Caco-2 (cell line): ENCODE measurements at regions not wholly inside any gene's neighbourhood (a gene's known extent, or its start where the extent isn't known, plus 50 kb on each side); places are given as distances from the start of the nearest gene placed in this dataset.

Experiments
- BruUV-seq: library from RNA; stranded (reverse); fragments of 400-500 nt; replicated peaks from 2 replicates; lab custom pipeline; 2021; lab: Mats Ljungman, UMichigan
- CTCF ChIA-PET: fragments of 300-600 bp; sonication (Branson Sonifier 250); formaldehyde crosslinking; loops from one replicate; lab custom pipeline; 2022; ENCODE audit warnings: antibody characterized with exemption; lab: Charles Lee
- POLR2A ChIA-PET: fragments of 300-600 bp; sonication (Branson Sonifier 250); formaldehyde crosslinking; loops from one replicate; lab custom pipeline; 2022; ENCODE audit warnings: antibody characterized with exemption; lab: Charles Lee
- DNase-seq, 2 experiments: peaks; one replicate each; pipeline versions ENCODE4 v3.0.0 to v3.0.0-alpha.2; 2020 to 2022
- H3K27me3 ChIP-seq: replicated peaks from 2 replicates; pipeline ENCODE4 v1.6.0; 2011; ENCODE audit warnings: low read length; ENCODE audit not compliant: control insufficient read depth, insufficient read depth
- H3K36me3 ChIP-seq: 2 replicates; pipeline ENCODE4 v1.5.1; 2011; ENCODE audit warnings: low read length; ENCODE audit not compliant: control insufficient read depth, insufficient read depth
- H3K4me1 ChIP-seq: fragments of 250-450 bp; sonication (Bioruptor Pico); 2 replicates; pipeline ENCODE4 v1.5.1; 2020; ENCODE audit warnings: mild to moderate bottlenecking
- H3K4me3 ChIP-seq: 2 replicates; pipeline ENCODE4 v1.5.1; 2011; ENCODE audit warnings: low read depth, mild to moderate bottlenecking, control low read depth, low read length
- H3K9me3 ChIP-seq: fragments of 250-450 bp; sonication (Bioruptor Pico); 2 replicates; pipeline ENCODE4 v1.5.1; 2020; ENCODE audit warnings: mild to moderate bottlenecking, moderate library complexity
- H3K27ac Mint-ChIP-seq: one replicate; pipeline ENCODE4 v1.8.0; 2022; ENCODE audit warnings: mixed read lengths; ENCODE audit not compliant: unreplicated experiment
- H3K27me3 Mint-ChIP-seq: one replicate; pipeline ENCODE4 v1.8.0; 2022; ENCODE audit warnings: mixed read lengths; ENCODE audit not compliant: insufficient read depth, unreplicated experiment
- H3K36me3 Mint-ChIP-seq: one replicate; pipeline ENCODE4 v1.8.0; 2022; ENCODE audit warnings: mild to moderate bottlenecking, mixed read lengths; ENCODE audit not compliant: insufficient read depth, unreplicated experiment
- H3K4me1 Mint-ChIP-seq: one replicate; pipeline ENCODE4 v1.8.0; 2022; ENCODE audit warnings: low read depth, mixed read lengths; ENCODE audit not compliant: unreplicated experiment
- H3K4me3 Mint-ChIP-seq: one replicate; pipeline ENCODE4 v1.8.0; 2022; ENCODE audit warnings: mild to moderate bottlenecking, moderate library complexity, mixed read lengths; ENCODE audit not compliant: unreplicated experiment
- H3K9me3 Mint-ChIP-seq: one replicate; pipeline ENCODE4 v1.8.0; 2022; ENCODE audit warnings: mixed read lengths; ENCODE audit not compliant: unreplicated experiment
- intact Hi-C: fragments of 100-400 bp; cut with micrococcal nuclease; formaldehyde crosslinking; loops from one replicate; pipeline ENCODE4 v1.10.0; 2022; ENCODE audit not compliant: unreplicated experiment
- TF ChIP-seq, protein P1 (sequence below), 2 experiments: fragments of 200-600 bp in 1 of 2; IDR thresholded peaks; 1 replicate in 1 of 2; 2 replicates in 1 of 2; pipeline versions ENCODE4 v1.5.1 to v1.8.0; 2011 to 2022; ENCODE audit warnings: antibody characterized with exemption in 1 of 2, control low read depth in 1 of 2, inconsistent platforms in 1 of 2, low read depth in 1 of 2, low read length in 1 of 2, mild to moderate bottlenecking in 1 of 2, moderate library complexity in 1 of 2; ENCODE audit not compliant: insufficient read depth in 1 of 2, severe bottlenecking in 1 of 2, unreplicated experiment in 1 of 2

DNA sequence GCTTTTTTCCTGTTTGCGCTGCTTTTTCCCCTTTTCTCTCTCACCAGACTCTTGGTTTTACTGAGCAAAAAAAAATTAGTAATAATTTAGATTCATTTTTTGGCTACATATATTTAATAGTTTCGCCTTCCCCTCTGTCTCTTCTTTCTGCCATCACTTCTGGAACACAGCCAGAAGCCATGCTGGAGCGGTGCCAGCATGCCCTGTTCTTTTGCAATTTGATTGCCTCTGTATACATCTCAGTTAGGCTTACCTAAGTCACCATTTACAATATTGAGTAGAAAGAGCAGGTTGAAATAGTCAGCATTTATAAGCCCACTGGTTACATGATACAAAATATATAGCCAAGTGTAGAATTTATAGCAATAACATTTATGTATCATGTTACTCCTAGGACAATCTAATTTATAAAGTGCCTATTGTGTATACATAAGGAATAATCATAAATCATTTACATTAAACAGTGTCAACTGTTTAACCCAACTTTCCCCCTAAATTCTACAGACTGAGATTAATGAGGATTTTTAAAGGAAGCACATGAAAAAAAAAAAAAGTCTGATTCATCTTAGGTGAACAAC lies 413.8 kb upstream of the SOX5 start:
- no peaks in the 10 kb centered on the region for H3K27me3 Mint-ChIP-seq
- intact Hi-C loops, result loop anchor here (10.0 kb wide), 2 partner anchors 232 to 412 kb away; no protein-coding TSS in a partner anchor
- BruUV-seq, result no TSS peak

DNA sequence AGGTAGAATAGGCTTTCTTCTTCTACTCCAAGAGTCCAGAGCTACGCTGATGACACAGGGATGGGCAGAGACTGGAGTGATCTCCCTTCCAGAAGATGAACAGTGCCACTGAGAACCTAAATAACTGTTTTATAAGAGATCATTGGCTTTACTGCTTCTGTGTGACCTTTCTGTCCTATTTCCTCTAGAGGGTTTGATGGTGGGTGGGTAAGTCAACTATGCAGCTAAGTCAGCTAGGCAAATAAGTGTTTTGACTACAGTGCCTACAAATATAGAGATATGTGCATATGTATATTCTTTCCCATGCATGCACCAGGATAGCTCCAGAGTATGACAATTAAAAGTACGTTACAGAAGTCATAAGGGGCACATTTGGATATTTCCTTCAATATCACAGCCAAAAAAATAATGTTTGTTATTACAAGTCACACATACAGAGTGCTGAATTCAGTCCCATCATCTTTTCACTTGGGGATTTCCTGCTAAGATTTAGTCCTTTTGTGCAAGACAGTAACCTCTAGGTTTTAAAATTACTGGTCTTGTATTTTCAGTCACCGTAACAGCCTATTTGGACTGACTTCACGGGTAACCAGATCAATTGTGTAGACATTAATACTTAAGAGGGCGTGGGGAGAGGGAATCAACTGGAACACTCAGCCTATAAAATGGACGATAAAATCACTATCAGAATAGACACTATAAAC lies 412.6 kb upstream of the SOX5 start:
- intact Hi-C loops, result loop anchor here (10.0 kb wide), 2 partner anchors 233 to 413 kb away; no protein-coding TSS in a partner anchor
- no peak for DNase-seq
- Histone ChIP-seq H3K36me3 (no peaks in the 10 kb centered on the region), H3K9me3 (no peaks in the 10 kb centered on the region), H3K27me3 (no peaks in the 10 kb centered on the region), H3K4me1 (peaks cover 10% of the 10 kb centered on the region; the same call in 1 of the 2 replicates), H3K4me3 (no peak overlapping the region)
- no peak overlapping the region for H3K4me3 Mint-ChIP-seq
- no peaks in the 10 kb centered on the region for H3K27me3 Mint-ChIP-seq
- no peaks in the 10 kb centered on the region for H3K36me3 Mint-ChIP-seq
- TF ChIP-seq, protein P1, sequence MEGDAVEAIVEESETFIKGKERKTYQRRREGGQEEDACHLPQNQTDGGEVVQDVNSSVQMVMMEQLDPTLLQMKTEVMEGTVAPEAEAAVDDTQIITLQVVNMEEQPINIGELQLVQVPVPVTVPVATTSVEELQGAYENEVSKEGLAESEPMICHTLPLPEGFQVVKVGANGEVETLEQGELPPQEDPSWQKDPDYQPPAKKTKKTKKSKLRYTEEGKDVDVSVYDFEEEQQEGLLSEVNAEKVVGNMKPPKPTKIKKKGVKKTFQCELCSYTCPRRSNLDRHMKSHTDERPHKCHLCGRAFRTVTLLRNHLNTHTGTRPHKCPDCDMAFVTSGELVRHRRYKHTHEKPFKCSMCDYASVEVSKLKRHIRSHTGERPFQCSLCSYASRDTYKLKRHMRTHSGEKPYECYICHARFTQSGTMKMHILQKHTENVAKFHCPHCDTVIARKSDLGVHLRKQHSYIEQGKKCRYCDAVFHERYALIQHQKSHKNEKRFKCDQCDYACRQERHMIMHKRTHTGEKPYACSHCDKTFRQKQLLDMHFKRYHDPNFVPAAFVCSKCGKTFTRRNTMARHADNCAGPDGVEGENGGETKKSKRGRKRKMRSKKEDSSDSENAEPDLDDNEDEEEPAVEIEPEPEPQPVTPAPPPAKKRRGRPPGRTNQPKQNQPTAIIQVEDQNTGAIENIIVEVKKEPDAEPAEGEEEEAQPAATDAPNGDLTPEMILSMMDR (IDR thresholded peaks at IDR 0.05; ENCODE audit: insufficient read depth in 1 of 2, low read depth in 1 of 2, low read length in 1 of 2, severe bottlenecking in 1 of 2, unreplicated experiment in 1 of 2), result no peak
- POLR2A ChIA-PET, result no interaction called here
- H3K9me3 Mint-ChIP-seq, result no peaks in the 10 kb centered on the region
- H3K27ac Mint-ChIP-seq, result no peak overlapping the region
- no TSS peak for BruUV-seq
- CTCF ChIA-PET, result no interaction called here
- H3K4me1 Mint-ChIP-seq, result peaks cover 21% of the 10 kb centered on the region

More for the DNA sequence above, 413.8 kb upstream of the SOX5 start:
- ChIA-PET POLR2A (no interaction called here), CTCF (no interaction called here)
- no peak overlapping the region for H3K4me3 Mint-ChIP-seq
- Histone ChIP-seq H3K27me3 (no peaks in the 10 kb centered on the region), H3K9me3 (no peaks in the 10 kb centered on the region), H3K36me3 (no peaks in the 10 kb centered on the region), H3K4me3 (no peak overlapping the region), H3K4me1 (peaks cover 10% of the 10 kb centered on the region; the same call in 1 of the 2 replicates)
- no peak overlapping the region for H3K27ac Mint-ChIP-seq
- TF ChIP-seq, protein P1 (IDR thresholded peaks at IDR 0.05; ENCODE audit: insufficient read depth in 1 of 2, low read depth in 1 of 2, low read length in 1 of 2, severe bottlenecking in 1 of 2, unreplicated experiment in 1 of 2), result no peak
- H3K36me3 Mint-ChIP-seq, result no peaks in the 10 kb centered on the region
- H3K9me3 Mint-ChIP-seq, result no peaks in the 10 kb centered on the region
- no peak for DNase-seq
- peaks cover 21% of the 10 kb centered on the region for H3K4me1 Mint-ChIP-seq

DNA sequence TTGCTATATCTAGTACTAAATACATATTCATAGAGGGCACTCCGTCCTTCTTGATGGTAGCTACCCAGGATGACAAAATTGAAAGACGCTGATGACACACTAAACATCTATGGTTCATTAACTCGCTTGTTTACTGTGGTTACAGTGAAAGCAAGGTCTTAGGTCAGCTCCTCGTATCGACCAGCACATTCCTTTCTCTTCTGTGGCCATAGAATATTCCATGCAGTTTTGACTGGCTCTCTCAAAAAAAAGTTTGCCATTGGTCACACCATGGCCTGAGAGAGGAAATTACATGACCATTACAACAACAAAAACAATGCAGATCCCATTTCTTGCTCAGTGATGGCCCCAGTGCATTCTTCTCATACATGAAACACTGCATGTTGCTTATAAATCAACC lies 411.4 kb upstream of the SOX5 start:
- intact Hi-C loops, result loop anchor here (10.0 kb wide), 2 partner anchors 234 to 414 kb away; no protein-coding TSS in a partner anchor
- ChIA-PET CTCF (no interaction called here), POLR2A (interaction anchor here (0.5 kb wide), 1 partner anchor 439 kb away, joined by 4 read pairs; no protein-coding TSS in a partner anchor)
- Mint-ChIP-seq H3K27me3 (no peaks in the 10 kb centered on the region), H3K9me3 (no peaks in the 10 kb centered on the region), H3K4me3 (no peak overlapping the region), H3K27ac (no peak overlapping the region), H3K4me1 (peaks cover 13% of the 10 kb centered on the region), H3K36me3 (no peaks in the 10 kb centered on the region)
- Histone ChIP-seq H3K4me1 (peaks cover 2% of the 10 kb centered on the region; the same call in 1 of the 2 replicates), H3K27me3 (no peaks in the 10 kb centered on the region), H3K9me3 (no peaks in the 10 kb centered on the region), H3K36me3 (no peaks in the 10 kb centered on the region), H3K4me3 (no peak overlapping the region)
- no peak for DNase-seq
- BruUV-seq, result no TSS peak
- TF ChIP-seq, protein P1 (IDR thresholded peaks at IDR 0.05; ENCODE audit: insufficient read depth in 1 of 2, low read depth in 1 of 2, low read length in 1 of 2, severe bottlenecking in 1 of 2, unreplicated experiment in 1 of 2), result no peak
